ENCODE measurements at regions not wholly inside any gene's neighbourhood (a gene's known extent, or its start where the extent isn't known, plus 50 kb on each side); places are given as distances from the start of the nearest gene placed in this dataset.
"Not testable (repeated sequence)": the region's sequence is repeated elsewhere in the genome, so short reads cannot be mapped to it uniquely, and the experiment has no call there.

GRCh38 chr12:131511803-131512561, 198.9 kb upstream of the SFSWAP start:
- Histone ChIP-seq H3K36me3 (no peaks in the 10 kb centered on the region), H3K9me3 (peaks cover 0 to 6% (median 4%) of the 10 kb centered on the region in 3 donors), H3K27ac (no peak overlapping the region), H3K27me3 (no peaks in the 10 kb centered on the region), H3K4me3 (no peak overlapping the region), H3K4me1 (no peaks in the 10 kb centered on the region)
- intact Hi-C loops (cut with DNase I; ENCODE audit: low total_unique reads), result no loop called here
- TF ChIP-seq, protein P1, sequence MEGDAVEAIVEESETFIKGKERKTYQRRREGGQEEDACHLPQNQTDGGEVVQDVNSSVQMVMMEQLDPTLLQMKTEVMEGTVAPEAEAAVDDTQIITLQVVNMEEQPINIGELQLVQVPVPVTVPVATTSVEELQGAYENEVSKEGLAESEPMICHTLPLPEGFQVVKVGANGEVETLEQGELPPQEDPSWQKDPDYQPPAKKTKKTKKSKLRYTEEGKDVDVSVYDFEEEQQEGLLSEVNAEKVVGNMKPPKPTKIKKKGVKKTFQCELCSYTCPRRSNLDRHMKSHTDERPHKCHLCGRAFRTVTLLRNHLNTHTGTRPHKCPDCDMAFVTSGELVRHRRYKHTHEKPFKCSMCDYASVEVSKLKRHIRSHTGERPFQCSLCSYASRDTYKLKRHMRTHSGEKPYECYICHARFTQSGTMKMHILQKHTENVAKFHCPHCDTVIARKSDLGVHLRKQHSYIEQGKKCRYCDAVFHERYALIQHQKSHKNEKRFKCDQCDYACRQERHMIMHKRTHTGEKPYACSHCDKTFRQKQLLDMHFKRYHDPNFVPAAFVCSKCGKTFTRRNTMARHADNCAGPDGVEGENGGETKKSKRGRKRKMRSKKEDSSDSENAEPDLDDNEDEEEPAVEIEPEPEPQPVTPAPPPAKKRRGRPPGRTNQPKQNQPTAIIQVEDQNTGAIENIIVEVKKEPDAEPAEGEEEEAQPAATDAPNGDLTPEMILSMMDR (IDR thresholded peaks at IDR 0.05), result no peak
- DNase-seq, result no peak

DNA sequence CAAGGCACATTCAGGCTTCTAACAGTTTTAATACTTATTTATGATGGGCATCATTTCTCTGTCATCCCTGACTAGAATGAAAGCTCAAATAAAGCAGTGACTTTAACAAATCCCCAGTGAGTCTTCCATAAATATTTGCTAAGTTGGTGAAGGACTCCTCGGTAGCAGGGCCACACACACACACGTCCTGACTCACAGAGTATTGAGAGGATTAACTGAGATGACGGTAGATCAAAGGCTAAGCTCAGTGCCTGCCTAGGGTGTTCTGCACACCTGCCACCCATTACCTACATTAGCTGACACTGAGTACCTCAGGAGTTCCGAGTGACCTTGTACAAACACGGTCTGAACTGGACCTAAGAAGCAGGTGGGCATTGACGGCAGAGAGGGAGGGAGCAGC, 197.3 kb upstream of the SFSWAP start:
- Histone ChIP-seq H3K9me3 (peaks cover 3 to 13% (median 6%) of the 10 kb centered on the region in 3 donors), H3K4me3 (no peak overlapping the region), H3K4me1 (no peaks in the 10 kb centered on the region), H3K27ac (no peak overlapping the region), H3K27me3 (no peaks in the 10 kb centered on the region), H3K36me3 (no peaks in the 10 kb centered on the region)
- DNase-seq, result no peak
- TF ChIP-seq, protein P1 (IDR thresholded peaks at IDR 0.05), result no peak
- intact Hi-C loops (cut with DNase I; ENCODE audit: low total_unique reads), result no loop called here

DNA sequence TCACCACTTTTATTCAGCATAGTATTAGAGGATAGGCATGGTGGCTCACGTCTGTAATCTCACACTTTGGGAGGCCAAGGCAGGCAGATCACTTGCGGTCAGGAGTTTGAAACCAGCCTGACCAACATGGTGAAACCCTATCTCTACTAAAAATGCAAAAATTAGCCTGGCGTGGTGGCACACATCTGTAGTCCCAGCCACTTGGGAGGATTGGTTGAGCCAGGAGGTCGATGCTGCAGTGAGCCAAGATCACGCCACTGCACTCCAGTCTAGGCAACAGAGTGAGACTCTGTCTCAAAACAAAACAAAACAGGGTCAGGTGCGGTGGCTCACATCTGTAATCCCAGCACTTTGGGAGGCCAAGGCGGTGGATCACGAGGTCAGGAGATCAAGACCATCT, 190.3 kb upstream of the SFSWAP start:
- H3K9me3 ChIP-seq; H3K27ac ChIP-seq; H3K4me3 ChIP-seq; H3K4me1 ChIP-seq; DNase-seq; H3K27me3 ChIP-seq; H3K36me3 ChIP-seq; intact Hi-C loops (cut with DNase I; ENCODE audit: low total_unique reads): not testable (repeated sequence)

GRCh38 chr12:131521326-131521725, 189.6 kb upstream of the SFSWAP start:
- Histone ChIP-seq H3K27ac (no peak overlapping the region), H3K4me1 (no peaks in the 10 kb centered on the region), H3K36me3 (no peaks in the 10 kb centered on the region), H3K9me3 (peaks cover 0 to 9% (median 3%) of the 10 kb centered on the region in 3 donors), H3K27me3 (no peaks in the 10 kb centered on the region), H3K4me3 (no peak overlapping the region)
- TF ChIP-seq, protein P1 (IDR thresholded peaks at IDR 0.05), result no peak
- DNase-seq, result no peak
- intact Hi-C loops (cut with DNase I; ENCODE audit: low total_unique reads), result no loop called here

DNA sequence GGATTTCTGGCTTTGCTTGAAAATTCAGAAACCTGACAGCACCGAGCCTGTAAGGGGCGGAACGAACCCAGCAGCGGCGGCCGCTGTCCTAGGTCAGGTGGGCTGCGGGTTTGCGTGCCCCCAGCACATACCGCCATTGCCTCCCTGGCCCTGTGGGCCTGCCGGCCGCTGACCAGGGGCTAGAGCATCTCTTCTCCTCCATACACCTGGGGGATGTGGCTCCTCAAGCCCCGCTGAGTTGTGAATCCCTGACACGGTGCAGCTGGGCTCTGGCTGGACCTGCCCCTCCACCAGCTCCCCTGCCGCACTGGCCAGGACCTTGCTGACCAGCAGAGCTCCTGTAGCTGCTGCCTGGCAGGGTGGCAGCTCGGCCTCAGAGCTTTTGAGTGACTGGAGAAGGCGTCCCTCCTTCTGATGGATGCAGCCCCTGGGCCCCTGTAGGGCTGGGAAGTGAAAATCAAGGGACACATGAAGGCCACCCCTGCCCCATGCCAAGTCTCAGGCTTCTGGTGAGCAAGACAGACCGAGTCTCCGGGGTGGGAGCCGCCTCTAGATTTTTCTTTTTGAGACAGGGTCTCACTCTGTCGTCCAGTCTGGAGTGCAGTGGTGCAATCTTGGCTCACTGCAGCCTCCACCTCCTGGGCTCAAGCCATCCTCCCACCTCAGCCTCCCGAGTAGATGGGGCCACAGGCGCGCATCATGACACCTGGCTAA, 184.9 kb upstream of the SFSWAP start:
- no peaks in the 10 kb centered on the region for H3K9me3 ChIP-seq
- TF ChIP-seq, protein P1 (IDR thresholded peaks at IDR 0.05), result no peak
- intact Hi-C loops (cut with DNase I; ENCODE audit: low total_unique reads), result no loop called here
- no peaks in the 10 kb centered on the region for H3K36me3 ChIP-seq
- H3K4me1 ChIP-seq, result no peaks in the 10 kb centered on the region
- peaks cover 0 to 6% of the 10 kb centered on the region in 2 donors for H3K27me3 ChIP-seq
- DNase-seq, result no peak
- H3K4me3 ChIP-seq, result no peak overlapping the region
- no peak overlapping the region for H3K27ac ChIP-seq

- no peak overlapping the region for H3K4me3 ChIP-seq
- no peaks in the 10 kb centered on the region for H3K4me1 ChIP-seq
- peaks cover 0 to 10% of the 10 kb centered on the region in 2 donors for H3K27me3 ChIP-seq
- H3K9me3 ChIP-seq, result no peaks in the 10 kb centered on the region
- intact Hi-C loops (cut with DNase I; ENCODE audit: low total_unique reads), result no loop called here
- H3K27ac ChIP-seq, result no peak overlapping the region
- no peak for DNase-seq
- TF ChIP-seq, protein P1 (IDR thresholded peaks at IDR 0.05), result no peak
- H3K36me3 ChIP-seq, result no peaks in the 10 kb centered on the region
Observed at GRCh38 chr12:131527092-131527491, 183.8 kb upstream of the SFSWAP start.
